HepG2 (cell line): ENCODE measurements at regions not wholly inside any gene's neighbourhood (a gene's known extent, or its start where the extent isn't known, plus 50 kb on each side); places are given as distances from the start of the nearest gene placed in this dataset.

Experiments
- ATAC-seq: fragments of 200-7000 bp; cut with Tn5 transposase; 3 replicates; pipeline ENCODE4 v1.9.1; 2020; ENCODE audit warnings: mild to moderate bottlenecking, moderate library complexity
- BruUV-seq: library from RNA; stranded (reverse); fragments of 400-500 nt; replicated peaks from 2 replicates; lab custom pipeline; 2021; lab: Mats Ljungman, UMichigan
- CTCF ChIA-PET: fragments of 300-600 bp; formaldehyde crosslinking; extraction: SDS; loops from one replicate; lab custom pipeline; 2021; ENCODE audit warnings: low total read pairs, inconsistent platforms, low intra/inter-chr PET ratio; lab: Yijun Ruan, JAX
- POLR2A ChIA-PET: fragments of 350-600 bp; sonication (Branson Sonifier 250); formaldehyde crosslinking; loops from one replicate; lab custom pipeline; 2020; ENCODE audit warnings: antibody characterized with exemption, inconsistent platforms; lab: Yijun Ruan, JAX
- DNase-seq: peaks from one replicate; pipeline ENCODE4 v3.0.0-alpha.2; 2015; ENCODE audit warnings: low spot score
- FAIRE-seq: peaks from 3 replicates; lab custom pipeline; 2011; peaks lifted over from hg19 to GRCh38; lab: Jason Lieb, UNC
- H2AFZ ChIP-seq: one replicate; pipeline ENCODE4 v1.6.1; 2011; ENCODE audit warnings: low read length, inconsistent platforms
- H3K27ac ChIP-seq: fragments of 300-600 bp; 3 replicates; pipeline ENCODE4 v1.8.0; 2011; ENCODE audit warnings: mixed run types, mild to moderate bottlenecking, mixed read lengths, low read length, inconsistent platforms; ENCODE audit not compliant: insufficient read depth; ENCODE audit errors: extremely low read length
- H3K27me3 ChIP-seq, 2 experiments: fragments of 200-600 bp in 1 of 2; 2 replicates in 1 of 2; 3 replicates in 1 of 2; pipeline versions ENCODE4 v1.6.0 to v1.8.0; 2011; ENCODE audit warnings: low read length in 2 of 2, mild to moderate bottlenecking in 2 of 2, moderate library complexity in 2 of 2, inconsistent platforms in 1 of 2; ENCODE audit not compliant: insufficient read depth in 2 of 2, control insufficient read depth in 1 of 2
- H3K36me3 ChIP-seq, 2 experiments: fragments of 200-600 bp in 1 of 2; replicated peaks in 1 of 2; 2 replicates in 1 of 2; 3 replicates in 1 of 2; pipeline versions ENCODE4 v1.5.1 to v1.8.0; 2011; ENCODE audit warnings: low read length in 2 of 2, inconsistent platforms in 1 of 2; ENCODE audit not compliant: insufficient read depth in 2 of 2, control insufficient read depth in 1 of 2
- H3K4me1 ChIP-seq: 2 replicates; pipeline ENCODE4 v1.5.1; 2012; ENCODE audit warnings: low read length, inconsistent platforms; ENCODE audit not compliant: insufficient read depth
- H3K4me2 ChIP-seq: 2 replicates; pipeline ENCODE4 v1.6.0; 2011; ENCODE audit warnings: low read depth, low read length, inconsistent platforms
- H3K4me3 ChIP-seq, 3 experiments: fragments of 200-600 bp in 1 of 3; sonication (generic), shearing (Covaris generic) in 1 of 3; replicated peaks in 1 of 3; 2 replicates each; pipeline ENCODE4 v1.5.1; 2011 to 2016; ENCODE audit warnings: low read length in 3 of 3, inconsistent platforms in 2 of 3, low read depth in 2 of 3, mild to moderate bottlenecking in 2 of 3, control low read depth in 1 of 3, mixed read lengths in 1 of 3; ENCODE audit not compliant: insufficient read depth in 1 of 3
- H3K79me2 ChIP-seq: one replicate; pipeline ENCODE4 v1.6.1; 2011; ENCODE audit warnings: low read length, inconsistent platforms; ENCODE audit not compliant: insufficient read depth
- H3K9ac ChIP-seq: 2 replicates; pipeline ENCODE4 v1.6.0; 2011; ENCODE audit warnings: mild to moderate bottlenecking, low read depth, low read length, inconsistent platforms; ENCODE audit not compliant: insufficient read depth
- H3K9me3 ChIP-seq: 2 replicates; pipeline ENCODE4 v1.5.1; 2012; ENCODE audit warnings: mild to moderate bottlenecking, low read length
- H4K20me1 ChIP-seq: 2 replicates; pipeline ENCODE4 v1.6.0; 2011; ENCODE audit warnings: inconsistent platforms, mild to moderate bottlenecking, low read length, moderate library complexity; ENCODE audit not compliant: insufficient read depth
- RCOR2 ChIP-seq: IDR thresholded peaks from 2 replicates; pipeline ENCODE4 v1.6.1; 2016; ENCODE audit warnings: missing biosample characterization, missing genetic modification reagents
- RXRA ChIP-seq: sonication (generic); formaldehyde crosslinking; IDR thresholded peaks from 2 replicates; pipeline ENCODE4 v1.5.1; 2020; ENCODE audit warnings: missing genetic modification reagents
- WGBS: methylation state at CpG from one replicate; pipeline ENCODE4 v1.1.6; 2017; ENCODE audit warnings: low lambda C conversion rate; 5-methylcytosine and 5-hydroxymethylcytosine counted together
- in situ Hi-C: cut with HindIII; loops from 2 replicates; pipeline ENCODE4 v1.10.0; 2017; ENCODE audit warnings: low pct_unique_long_range_greater_than_20kb; ENCODE audit not compliant: extremely low pct_ligation_motif_present
- intact Hi-C: fragments of 100-400 bp; cut with micrococcal nuclease; formaldehyde crosslinking; loops from one replicate; pipeline ENCODE4 v1.10.0; 2022; ENCODE audit not compliant: unreplicated experiment
- small RNA-seq, 3 experiments: library from RNA; depleted of rRNA; stranded (forward); fragments of <200 nt; gene quantifications; one replicate each; pipeline ENCODE3, GENCODE V24; 2012; ENCODE audit warnings: low read depth in 2 of 3, low replicate concordance in 1 of 3; ENCODE audit not compliant: insufficient read length in 3 of 3, insufficient read depth in 2 of 3

DNA sequence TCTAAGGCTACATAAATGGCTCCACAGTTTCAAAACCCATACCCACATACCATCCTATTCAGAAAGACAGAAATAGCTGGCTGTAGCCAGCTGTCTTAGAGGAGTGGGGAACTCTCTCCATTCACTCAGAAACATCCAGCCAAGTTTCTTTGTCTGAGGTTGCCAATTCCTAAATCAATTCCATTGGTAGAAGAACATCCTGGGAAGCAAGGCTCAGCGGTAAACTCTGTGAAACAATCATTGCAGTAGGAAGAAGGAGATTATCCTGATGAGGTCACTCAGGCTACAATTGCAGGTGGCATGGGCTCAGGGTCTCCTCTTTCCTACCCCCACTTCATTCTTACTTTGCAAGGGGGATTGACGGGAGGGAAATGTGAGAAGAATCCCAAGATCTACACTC, 154.0 kb downstream of the ETV1 start:
- intact Hi-C loops, result no loop called here
- no peak for FAIRE-seq

DNA sequence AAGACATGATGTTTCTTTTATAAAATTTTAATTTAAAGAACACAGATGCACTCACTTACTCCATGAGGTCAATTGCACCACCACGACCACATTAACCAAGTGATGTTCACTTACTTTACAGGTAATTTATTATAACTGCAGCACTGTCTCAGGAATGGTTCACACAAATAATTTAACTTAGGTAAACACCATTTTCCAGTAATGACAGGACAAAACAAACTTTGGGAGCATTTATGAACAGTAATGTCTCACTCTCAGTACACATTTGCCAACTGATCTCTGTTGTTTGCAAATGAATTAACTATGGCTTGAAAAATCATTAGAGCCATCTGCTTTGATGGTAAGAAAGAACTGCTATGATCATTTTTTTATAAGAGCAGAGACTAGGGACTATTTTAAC, 150.4 kb downstream of the ETV1 start:
- Histone ChIP-seq H3K9ac (no peak overlapping the region), H3K4me2 (no peak overlapping the region), H4K20me1 (no peaks in the 10 kb centered on the region), H3K79me2 (no peaks in the 10 kb centered on the region), H2AFZ (no peak overlapping the region), H3K9me3 (peaks cover 80% of the 10 kb centered on the region), H3K4me1 (no peaks in the 10 kb centered on the region), H3K27me3 (no peaks in the 10 kb centered on the region), H3K27ac (no peak overlapping the region), H3K4me3 (no peak overlapping the region), H3K36me3 (no peaks in the 10 kb centered on the region)
- intact Hi-C loops, result no loop called here
- BruUV-seq, result no TSS peak
- no peak for TF ChIP-seq RCOR2 (CRISPR knock-in tag)
- WGBS, result 3% methylated on average over 1 of the region's 1 CpG
- ATAC-seq (no peak), DNase-seq (no peak), FAIRE-seq (no peak)
- in situ Hi-C loops, result no loop called here
- ChIA-PET CTCF (no interaction called here), POLR2A (no interaction called here)

More for the DNA sequence above, 154.0 kb downstream of the ETV1 start:
- Histone ChIP-seq H3K9ac (no peak overlapping the region), H3K4me2 (no peak overlapping the region), H3K36me3 (no peaks in the 10 kb centered on the region), H3K27me3 (no peaks in the 10 kb centered on the region), H3K27ac (no peak overlapping the region), H2AFZ (no peak overlapping the region), H4K20me1 (no peaks in the 10 kb centered on the region), H3K4me3 (no peak overlapping the region), H3K79me2 (no peaks in the 10 kb centered on the region), H3K9me3 (peaks cover 76% of the 10 kb centered on the region), H3K4me1 (no peaks in the 10 kb centered on the region)
- DNase-seq (no peak), ATAC-seq (no peak)
- in situ Hi-C loops, result no loop called here
- BruUV-seq, result no TSS peak
- WGBS, result 69% methylated on average over 2 of the region's 2 CpGs
- ChIA-PET POLR2A (no interaction called here), CTCF (no interaction called here)
- TF ChIP-seq RXRA (CRISPR knock-in tag), result no peak

Small RNA genes in the stretch of these regions (small RNA-seq; reads per million reads assigned to genes)
- 0 reads per million in 3 experiments for gene RN7SKP228
